Kidney tubule cell (primary cell): ENCODE measurements at regions not wholly inside any gene's neighbourhood (a gene's known extent, or its start where the extent isn't known, plus 50 kb on each side); places are given as distances from the start of the nearest gene placed in this dataset.
"Not testable (repeated sequence)": the region's sequence is repeated elsewhere in the genome, so short reads cannot be mapped to it uniquely, and the experiment has no call there.

ENCODE experiments used
- DNase-seq: peaks from one replicate; pipeline ENCODE4 v3.0.0-alpha.2; 2018; ENCODE audit warnings: low spot score

DNA sequence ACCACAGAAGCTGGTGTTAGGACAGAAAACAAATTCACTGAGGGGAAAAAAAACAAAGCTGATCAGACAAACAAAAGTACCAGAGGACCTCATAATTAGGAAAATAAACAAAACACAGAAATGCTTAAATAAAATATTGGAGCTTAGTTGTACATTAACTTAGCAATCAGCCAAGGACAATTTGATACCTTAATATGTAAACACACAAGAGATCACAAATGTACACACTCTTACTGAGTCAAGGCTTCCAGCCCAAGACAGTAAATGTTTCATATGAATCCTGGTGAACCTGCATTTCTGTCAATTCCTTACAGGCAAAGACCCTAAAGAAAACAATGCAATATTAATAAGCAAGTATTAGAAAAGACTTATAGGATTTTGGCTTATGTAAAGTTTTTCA, 62.0 kb upstream of the SPTLC3 start:
- DNase-seq: no peak

DNA sequence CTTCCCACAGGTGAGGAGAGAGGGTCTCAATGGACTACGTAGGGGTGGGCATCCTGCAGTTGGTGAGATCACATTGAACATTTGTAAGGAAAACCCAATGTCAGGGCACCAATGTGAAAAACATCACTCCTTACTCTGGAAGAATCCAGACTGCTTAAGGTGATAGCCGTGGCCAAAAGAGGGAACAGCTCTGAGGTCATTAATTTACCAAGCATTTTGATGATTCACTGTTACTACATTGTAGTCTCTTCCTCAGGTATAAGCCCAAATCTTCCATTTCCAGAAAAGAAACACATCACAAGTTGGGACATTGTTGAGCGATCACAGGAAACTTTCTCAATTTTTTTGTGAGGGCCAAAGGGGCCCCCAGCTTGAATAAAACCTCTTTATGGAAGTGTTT, 61.1 kb upstream of the SPTLC3 start:
- DNase-seq: peak; percentile 38

- no peak for DNase-seq
Measured at GRCh38 chr20:12949429-12949980, 59.3 kb upstream of the SPTLC3 start.

GRCh38 chr20:12954254-12954653, 54.5 kb upstream of the SPTLC3 start:
- not testable (repeated sequence) for DNase-seq

DNA sequence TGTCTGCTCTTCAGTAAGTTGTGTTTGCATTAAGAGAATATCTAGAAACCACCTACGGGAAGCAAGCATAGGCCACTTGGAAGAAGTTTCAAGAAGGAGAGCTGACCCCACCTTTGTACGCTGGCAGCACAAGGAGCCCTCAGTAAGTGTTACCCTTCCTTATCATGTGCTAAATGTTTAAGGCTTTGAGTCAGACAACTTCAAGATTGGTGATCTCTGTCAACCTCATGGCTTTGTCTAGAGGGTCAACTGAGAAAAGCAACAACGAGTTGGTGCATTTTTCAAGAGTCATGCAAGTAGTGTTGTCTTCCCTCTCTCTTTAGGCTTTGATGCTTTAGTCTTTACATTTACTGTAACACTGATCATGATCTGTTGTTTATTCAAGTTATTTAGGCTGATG, 53.2 kb upstream of the SPTLC3 start:
- DNase-seq: no peak

- no peak for DNase-seq
Measured at GRCh38 chr20:12956303-12956702, 52.5 kb upstream of the SPTLC3 start.

DNA sequence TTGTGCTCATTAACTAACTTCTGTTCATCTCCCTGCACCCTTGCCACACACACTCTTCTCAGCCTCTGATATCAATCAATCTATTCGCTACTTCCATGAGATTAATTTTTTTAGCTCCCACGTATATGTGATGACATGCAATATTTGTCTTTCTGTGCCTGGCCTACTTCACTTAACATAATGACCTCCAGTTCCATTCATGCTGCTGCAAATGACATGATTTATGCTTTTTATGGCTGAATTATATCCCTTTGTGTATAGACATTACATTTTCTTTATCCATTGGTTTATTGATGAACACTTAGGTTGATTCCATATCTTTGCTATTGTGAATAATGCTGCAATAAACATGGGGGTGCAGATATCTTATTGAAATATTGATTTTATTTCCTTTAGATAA, 50.8 kb upstream of the SPTLC3 start:
- DNase-seq: no peak
